IPS DF 6.9 (cell line): ENCODE measurements at regions not wholly inside any gene's neighbourhood (a gene's known extent, or its start where the extent isn't known, plus 50 kb on each side); places are given as distances from the start of the nearest gene placed in this dataset.

Experiments used
- DNase-seq: peaks from one replicate; pipeline ENCODE4 v3.0.0-alpha.2; 2013; ENCODE audit warnings: low read depth, low spot score
- H3K27ac ChIP-seq: one replicate; pipeline ENCODE4 v1.5.1; 2013; ENCODE audit warnings: low read length, control low read depth
- H3K27me3 ChIP-seq: 2 replicates; pipeline ENCODE4 v1.6.1; 2013; ENCODE audit warnings: mild to moderate bottlenecking, low read length; ENCODE audit not compliant: control insufficient read depth, insufficient read depth
- H3K36me3 ChIP-seq: 2 replicates; pipeline ENCODE4 v1.6.1; 2013; ENCODE audit warnings: low read length; ENCODE audit not compliant: control insufficient read depth, insufficient read depth
- H3K4me1 ChIP-seq: 2 replicates; pipeline ENCODE4 v1.6.1; 2013; ENCODE audit warnings: low read length; ENCODE audit not compliant: control insufficient read depth, insufficient read depth
- H3K4me3 ChIP-seq: 2 replicates; pipeline ENCODE4 v1.5.1; 2013; ENCODE audit warnings: mild to moderate bottlenecking, low read length
- H3K9me3 ChIP-seq: 2 replicates; pipeline ENCODE4 v1.6.1; 2013; ENCODE audit warnings: low read length, inconsistent platforms; ENCODE audit not compliant: control insufficient read depth, insufficient read depth
- WGBS: extraction: QIAGEN DNeasy Blood & Tissue Kit; methylation state at CpG from one replicate; pipeline ENCODE4 v1.1.7; 2013; ENCODE audit warnings: mixed read lengths, missing lambda C conversion rate; ENCODE audit not compliant: insufficient read length, insufficient coverage; 5-methylcytosine and 5-hydroxymethylcytosine counted together

GRCh38 chr2:126302043-126302442 lies 353.9 kb upstream of the GYPC start:
- Histone ChIP-seq H3K36me3 (no peaks in the 10 kb centered on the region), H3K4me1 (no peaks in the 10 kb centered on the region), H3K27me3 (no peaks in the 10 kb centered on the region), H3K4me3 (no peak overlapping the region), H3K27ac (no peak overlapping the region), H3K9me3 (no peaks in the 10 kb centered on the region)
- WGBS = no CpG with 5 or more reads among the region's 3 CpGs
- DNase-seq = no peak

GRCh38 chr2:126303113-126303512 lies 352.8 kb upstream of the GYPC start:
- no peaks in the 10 kb centered on the region for H3K27me3 ChIP-seq
- WGBS = no CpG with 5 or more reads among the region's 5 CpGs
- H3K27ac ChIP-seq = no peak overlapping the region
- H3K36me3 ChIP-seq = no peaks in the 10 kb centered on the region
- DNase-seq = no peak
- H3K9me3 ChIP-seq = no peaks in the 10 kb centered on the region
- no peaks in the 10 kb centered on the region; the same call in 1 of the 2 replicates for H3K4me1 ChIP-seq
- H3K4me3 ChIP-seq = no peak overlapping the region

- no peaks in the 10 kb centered on the region for H3K27me3 ChIP-seq
These were observed 351.8 kb upstream of the GYPC start for GRCh38 chr2:126304154-126304553.

GRCh38 chr2:126306539-126306938 lies 349.4 kb upstream of the GYPC start:
- H3K27me3 ChIP-seq = no peaks in the 10 kb centered on the region
- no peaks in the 10 kb centered on the region for H3K36me3 ChIP-seq
- H3K9me3 ChIP-seq = no peaks in the 10 kb centered on the region
- H3K4me3 ChIP-seq = no peak overlapping the region
- WGBS = no CpG with 5 or more reads among the region's 4 CpGs
- no peak overlapping the region for H3K27ac ChIP-seq
- H3K4me1 ChIP-seq = no peaks in the 10 kb centered on the region; the same call in 1 of the 2 replicates
- no peak for DNase-seq

More at GRCh38 chr2:126304154-126304553, 351.8 kb upstream of the GYPC start:
- no peaks in the 10 kb centered on the region for H3K36me3 ChIP-seq
- no peak for DNase-seq
- no peaks in the 10 kb centered on the region; the same call in 1 of the 2 replicates for H3K4me1 ChIP-seq
- no CpG with 5 or more reads among the region's 2 CpGs for WGBS
- no peak overlapping the region for H3K4me3 ChIP-seq
- no peak overlapping the region for H3K27ac ChIP-seq
- no peaks in the 10 kb centered on the region for H3K9me3 ChIP-seq

GRCh38 chr2:126307740-126308139 lies 348.2 kb upstream of the GYPC start:
- Histone ChIP-seq H3K4me1 (no peaks in the 10 kb centered on the region; the same call in 1 of the 2 replicates), H3K27ac (no peak overlapping the region), H3K4me3 (no peak overlapping the region), H3K36me3 (no peaks in the 10 kb centered on the region), H3K9me3 (no peaks in the 10 kb centered on the region), H3K27me3 (no peaks in the 10 kb centered on the region)
- WGBS = no CpG with 5 or more reads among the region's 8 CpGs
- no peak for DNase-seq

GRCh38 chr2:126309185-126309584 lies 346.8 kb upstream of the GYPC start:
- no peak overlapping the region for H3K27ac ChIP-seq
- no CpG with 5 or more reads among the region's 2 CpGs for WGBS
- H3K4me1 ChIP-seq = no peaks in the 10 kb centered on the region; the same call in 1 of the 2 replicates
- no peak for DNase-seq
- no peaks in the 10 kb centered on the region for H3K9me3 ChIP-seq
- H3K36me3 ChIP-seq = no peaks in the 10 kb centered on the region
- H3K27me3 ChIP-seq = no peaks in the 10 kb centered on the region
- no peak overlapping the region for H3K4me3 ChIP-seq

GRCh38 chr2:126312579-126312978 lies 343.4 kb upstream of the GYPC start:
- Histone ChIP-seq H3K9me3 (no peaks in the 10 kb centered on the region), H3K36me3 (no peaks in the 10 kb centered on the region), H3K4me3 (no peak overlapping the region), H3K27ac (no peak overlapping the region), H3K27me3 (no peaks in the 10 kb centered on the region), H3K4me1 (no peaks in the 10 kb centered on the region; the same call in 1 of the 2 replicates)
- DNase-seq = no peak
- no CpG with 5 or more reads among the region's 5 CpGs for WGBS

GRCh38 chr2:126315828-126316227 lies 340.1 kb upstream of the GYPC start:
- H3K27ac ChIP-seq = no peak overlapping the region
- WGBS = no CpG with 5 or more reads among the region's 1 CpG
- H3K9me3 ChIP-seq = no peaks in the 10 kb centered on the region
- no peak for DNase-seq
- H3K36me3 ChIP-seq = no peaks in the 10 kb centered on the region
- H3K27me3 ChIP-seq = no peaks in the 10 kb centered on the region
- no peaks in the 10 kb centered on the region; the same call in 1 of the 2 replicates for H3K4me1 ChIP-seq
- H3K4me3 ChIP-seq = no peak overlapping the region

GRCh38 chr2:126317790-126318431 lies 338.0 kb upstream of the GYPC start:
- no peaks in the 10 kb centered on the region for H3K36me3 ChIP-seq
- H3K27ac ChIP-seq = no peak overlapping the region
- WGBS = no CpG with 5 or more reads among the region's 2 CpGs
- no peak overlapping the region for H3K4me3 ChIP-seq
- no peak for DNase-seq
- no peaks in the 10 kb centered on the region for H3K9me3 ChIP-seq
- no peaks in the 10 kb centered on the region for H3K27me3 ChIP-seq
- no peaks in the 10 kb centered on the region; the same call in 1 of the 2 replicates for H3K4me1 ChIP-seq

GRCh38 chr2:126322342-126322741 lies 333.6 kb upstream of the GYPC start:
- no CpG with 5 or more reads among the region's 3 CpGs for WGBS
- Histone ChIP-seq H3K4me1 (no peaks in the 10 kb centered on the region), H3K36me3 (no peaks in the 10 kb centered on the region), H3K9me3 (no peaks in the 10 kb centered on the region), H3K27me3 (no peaks in the 10 kb centered on the region), H3K4me3 (no peak overlapping the region), H3K27ac (no peak overlapping the region)
- DNase-seq = no peak

GRCh38 chr2:126325202-126325601 lies 330.8 kb upstream of the GYPC start:
- WGBS = no CpG with 5 or more reads among the region's 5 CpGs
- Histone ChIP-seq H3K9me3 (no peaks in the 10 kb centered on the region), H3K27me3 (no peaks in the 10 kb centered on the region), H3K4me3 (no peak overlapping the region), H3K36me3 (no peaks in the 10 kb centered on the region), H3K4me1 (no peaks in the 10 kb centered on the region), H3K27ac (no peak overlapping the region)
- DNase-seq = no peak
